ENCODE measurements at regions not wholly inside any gene's neighbourhood (a gene's known extent, or its start where the extent isn't known, plus 50 kb on each side); places are given as distances from the start of the nearest gene placed in this dataset.

GRCh38 chr2:107222466-107222865 is 336.5 kb upstream of the ST6GAL2 start:
- no peak for DNase-seq (ENCODE audit: low spot score)

GRCh38 chr2:107235491-107236254 is 349.7 kb upstream of the ST6GAL2 start:
- DNase-seq (ENCODE audit: low spot score), result no peak

GRCh38 chr2:107242811-107243210 is 356.8 kb upstream of the ST6GAL2 start:
- no peak for DNase-seq (ENCODE audit: low spot score)

GRCh38 chr2:107248932-107249331 is 363.0 kb upstream of the ST6GAL2 start:
- DNase-seq (ENCODE audit: low spot score), result no peak

GRCh38 chr2:107255744-107256143 is 369.8 kb upstream of the ST6GAL2 start:
- DNase-seq (ENCODE audit: low spot score), result no peak

- DNase-seq (ENCODE audit: low spot score), result no peak
These were observed 372.8 kb upstream of the ST6GAL2 start for GRCh38 chr2:107258531-107259407.

GRCh38 chr2:107259408-107260195 is 373.6 kb upstream of the ST6GAL2 start:
- no peak for DNase-seq (ENCODE audit: low spot score)

- DNase-seq (ENCODE audit: low spot score), result no peak
These were observed 377.7 kb upstream of the ST6GAL2 start for GRCh38 chr2:107263628-107264027.

GRCh38 chr2:107264184-107264583 is 378.2 kb upstream of the ST6GAL2 start:
- no peak for DNase-seq (ENCODE audit: low spot score)

- DNase-seq (ENCODE audit: low spot score), result no peak
These were observed 380.6 kb upstream of the ST6GAL2 start for GRCh38 chr2:107266555-107266954.

- no peak for DNase-seq (ENCODE audit: low spot score)
These were observed 381.1 kb upstream of the ST6GAL2 start for GRCh38 chr2:107267086-107267485.

- no peak for DNase-seq (ENCODE audit: low spot score)
These were observed 390.1 kb upstream of the ST6GAL2 start for GRCh38 chr2:107276034-107276433.

- no peak for DNase-seq (ENCODE audit: low spot score)
These were observed 392.7 kb upstream of the ST6GAL2 start for GRCh38 chr2:107278672-107279071.

- no peak for DNase-seq (ENCODE audit: low spot score)
These were observed 395.7 kb upstream of the ST6GAL2 start for GRCh38 chr2:107281637-107282036.

GRCh38 chr2:107282135-107282534 is 396.2 kb upstream of the ST6GAL2 start:
- DNase-seq (ENCODE audit: low spot score), result no peak

GRCh38 chr2:107285621-107286299 is 399.8 kb upstream of the ST6GAL2 start:
- no peak for DNase-seq (ENCODE audit: low spot score)

GRCh38 chr2:107290041-107290440 is 404.1 kb upstream of the ST6GAL2 start:
- DNase-seq (ENCODE audit: low spot score), result no peak

GRCh38 chr2:107303964-107304363 is 418.0 kb upstream of the ST6GAL2 start:
- no peak for DNase-seq (ENCODE audit: low spot score)

- DNase-seq (ENCODE audit: low spot score), result no peak
These were observed 420.0 kb upstream of the ST6GAL2 start for GRCh38 chr2:107305966-107306365.

- no peak for DNase-seq (ENCODE audit: low spot score)
These were observed 420.9 kb upstream of the ST6GAL2 start for GRCh38 chr2:107306881-107307280.

- no peak for DNase-seq (ENCODE audit: low spot score)
These were observed 422.9 kb upstream of the ST6GAL2 start for GRCh38 chr2:107308835-107309234.

GRCh38 chr2:107312240-107312639 is 426.3 kb upstream of the ST6GAL2 start:
- DNase-seq (ENCODE audit: low spot score), result no peak
